ENCODE measurements at regions not wholly inside any gene's neighbourhood (a gene's known extent, or its start where the extent isn't known, plus 50 kb on each side); places are given as distances from the start of the nearest gene placed in this dataset.

DNA sequence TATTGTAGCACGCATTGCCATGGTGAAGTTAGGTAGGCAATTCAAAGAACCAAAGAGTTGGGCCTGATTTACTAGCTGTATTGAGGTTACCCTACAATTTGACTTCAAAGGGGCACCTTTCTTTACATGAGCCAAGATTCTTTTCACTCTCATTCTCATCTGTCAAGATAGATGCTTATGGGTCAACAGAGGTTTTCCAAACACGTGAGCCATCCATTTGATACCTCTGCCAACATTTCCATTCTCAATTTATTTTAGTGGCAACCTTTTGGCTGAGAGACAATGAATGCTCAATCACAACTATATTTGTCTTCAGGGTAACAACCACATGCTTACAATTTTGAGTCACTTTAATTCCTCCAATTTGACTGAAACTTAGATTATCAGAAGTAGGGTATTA is 370.6 kb upstream of the CDH20 start:
- TF ChIP-seq, protein P1, sequence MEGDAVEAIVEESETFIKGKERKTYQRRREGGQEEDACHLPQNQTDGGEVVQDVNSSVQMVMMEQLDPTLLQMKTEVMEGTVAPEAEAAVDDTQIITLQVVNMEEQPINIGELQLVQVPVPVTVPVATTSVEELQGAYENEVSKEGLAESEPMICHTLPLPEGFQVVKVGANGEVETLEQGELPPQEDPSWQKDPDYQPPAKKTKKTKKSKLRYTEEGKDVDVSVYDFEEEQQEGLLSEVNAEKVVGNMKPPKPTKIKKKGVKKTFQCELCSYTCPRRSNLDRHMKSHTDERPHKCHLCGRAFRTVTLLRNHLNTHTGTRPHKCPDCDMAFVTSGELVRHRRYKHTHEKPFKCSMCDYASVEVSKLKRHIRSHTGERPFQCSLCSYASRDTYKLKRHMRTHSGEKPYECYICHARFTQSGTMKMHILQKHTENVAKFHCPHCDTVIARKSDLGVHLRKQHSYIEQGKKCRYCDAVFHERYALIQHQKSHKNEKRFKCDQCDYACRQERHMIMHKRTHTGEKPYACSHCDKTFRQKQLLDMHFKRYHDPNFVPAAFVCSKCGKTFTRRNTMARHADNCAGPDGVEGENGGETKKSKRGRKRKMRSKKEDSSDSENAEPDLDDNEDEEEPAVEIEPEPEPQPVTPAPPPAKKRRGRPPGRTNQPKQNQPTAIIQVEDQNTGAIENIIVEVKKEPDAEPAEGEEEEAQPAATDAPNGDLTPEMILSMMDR (IDR thresholded peaks at IDR 0.05): no peak
- TF ChIP-seq POLR2A (IDR thresholded peaks at IDR 0.05): no peak
